SK-N-SH (cell line): ENCODE measurements at regions not wholly inside any gene's neighbourhood (a gene's known extent, or its start where the extent isn't known, plus 50 kb on each side); places are given as distances from the start of the nearest gene placed in this dataset.

Source experiments
- CTCF ChIA-PET: fragments of 300-600, 350-600 bp; formaldehyde crosslinking; extraction: SDS; loops from one replicate; lab custom pipeline; 2021; lab: Yijun Ruan, JAX
- POLR2A ChIA-PET: fragments of 350-600 bp; sonication (Branson Sonifier 250); formaldehyde crosslinking; extraction: SDS; loops from one replicate; lab custom pipeline; 2020; ENCODE audit warnings: antibody characterized with exemption, inconsistent platforms; lab: Yijun Ruan, JAX
- DNase-seq: peaks from one replicate; pipeline ENCODE4 v3.0.0; 2012
- H2AFZ ChIP-seq: fragments of 200-600 bp; sonication (generic); 2 replicates; pipeline ENCODE4 v1.8.1; 2016; ENCODE audit warnings: antibody characterized with exemption, mild to moderate bottlenecking, low read depth
- H3F3A ChIP-seq: fragments of 200-600 bp; sonication (generic); replicated peaks from 2 replicates; pipeline ENCODE3; 2016; ENCODE audit warnings: antibody characterized with exemption, mild to moderate bottlenecking; ENCODE audit not compliant: insufficient read depth
- H3K27ac ChIP-seq, 2 experiments: fragments of 200-500 bp in 1 of 2; fragments of 200-600 bp in 1 of 2; sonication (Bioruptor generic) in 1 of 2; sonication (generic), shearing (Covaris generic) in 1 of 2; 2 replicates each; pipeline versions ENCODE4 v1.5.1 to v1.6.1; 2014 to 2016; ENCODE audit warnings: low read depth in 2 of 2, inconsistent platforms in 1 of 2, low read length in 1 of 2, mild to moderate bottlenecking in 1 of 2, mixed read lengths in 1 of 2
- H3K27me3 ChIP-seq: fragments of 200-600 bp; sonication (generic), shearing (Covaris generic); 2 replicates; pipeline ENCODE4 v1.6.1; 2016; ENCODE audit warnings: mixed run types; ENCODE audit not compliant: insufficient read depth
- H3K36me3 ChIP-seq, 2 experiments: fragments of 200-500 bp in 1 of 2; fragments of 200-600 bp in 1 of 2; sonication (Bioruptor generic) in 1 of 2; sonication (generic) in 1 of 2; replicated peaks in 1 of 2; 2 replicates each; pipeline versions ENCODE3 to v1.5.1; 2014 to 2016; ENCODE audit warnings: low read length in 1 of 2, mild to moderate bottlenecking in 1 of 2; ENCODE audit not compliant: insufficient read depth in 2 of 2, control insufficient read depth in 1 of 2
- H3K4me1 ChIP-seq, 2 experiments: fragments of 200-500 bp in 1 of 2; fragments of 200-600 bp in 1 of 2; sonication (Bioruptor generic) in 1 of 2; sonication (generic), shearing (Covaris generic) in 1 of 2; 2 replicates each; pipeline versions ENCODE4 v1.5.1 to v1.6.1; 2014 to 2016; ENCODE audit warnings: low read depth in 1 of 2, low read length in 1 of 2, mixed run types in 1 of 2; ENCODE audit not compliant: insufficient read depth in 2 of 2, control insufficient read depth in 1 of 2
- H3K4me2 ChIP-seq: fragments of 200-600 bp; sonication (generic), shearing (Covaris generic); 2 replicates; pipeline ENCODE4 v1.6.1; 2017; ENCODE audit warnings: mixed run types
- H3K4me3 ChIP-seq, 2 experiments: fragments of 200-500 bp in 1 of 2; fragments of 200-600 bp in 1 of 2; sonication (Bioruptor generic) in 1 of 2; sonication (generic), shearing (Covaris generic) in 1 of 2; 2 replicates each; pipeline versions ENCODE4 v1.5.1 to v1.8.1; 2014 to 2016; ENCODE audit warnings: low read depth in 2 of 2, inconsistent platforms in 1 of 2, low read length in 1 of 2, mild to moderate bottlenecking in 1 of 2, mixed read lengths in 1 of 2, moderate library complexity in 1 of 2
- H3K79me2 ChIP-seq: fragments of 200-600 bp; sonication (generic); 2 replicates; pipeline ENCODE4 v1.8.1; 2017; ENCODE audit warnings: mild to moderate bottlenecking; ENCODE audit not compliant: insufficient read depth
- H3K9ac ChIP-seq: fragments of 200-600 bp; sonication (generic); 2 replicates; pipeline ENCODE4 v1.6.1; 2017; ENCODE audit warnings: mixed run types
- H3K9me2 ChIP-seq: fragments of 200-600 bp; sonication (generic); 2 replicates; pipeline ENCODE4 v1.6.1; 2017; ENCODE audit warnings: mixed run types
- H3K9me3 ChIP-seq: fragments of 200-600 bp; sonication (generic); 2 replicates; pipeline ENCODE4 v1.6.1; 2017; ENCODE audit warnings: mixed run types, mild to moderate bottlenecking, moderate library complexity
- H4K20me1 ChIP-seq: fragments of 200-600 bp; sonication (generic); 2 replicates; pipeline ENCODE4 v1.6.1; 2017; ENCODE audit warnings: mild to moderate bottlenecking, mixed run types; ENCODE audit not compliant: insufficient read depth
- CHD2 ChIP-seq: fragments of 150-350 bp; IDR thresholded peaks from 2 replicates; pipeline ENCODE4 v1.6.1; 2018; ENCODE audit warnings: low read length; ENCODE audit not compliant: partially characterized antibody
- CTCF ChIP-seq: fragments of 200-600 bp; sonication (generic); IDR thresholded peaks from 2 replicates; pipeline ENCODE4 v1.6.1; 2017; ENCODE audit warnings: antibody characterized with exemption, mild to moderate bottlenecking, moderate library complexity
- ELF1 ChIP-seq: IDR thresholded peaks from 2 replicates; pipeline ENCODE4 v1.4.0; 2012
- EP300 ChIP-seq, 2 experiments: IDR thresholded peaks; 2 replicates each; pipeline versions ENCODE4 v1.4.0 to v1.6.1; 2012; ENCODE audit warnings: borderline replicate concordance in 1 of 2, low read depth in 1 of 2, low read length in 1 of 2
- FOSL2 ChIP-seq: IDR thresholded peaks from 2 replicates; pipeline ENCODE4 v1.4.0; 2012; ENCODE audit warnings: low read depth, mild to moderate bottlenecking, moderate library complexity, borderline replicate concordance
- FOXM1 ChIP-seq: IDR thresholded peaks from 2 replicates; pipeline ENCODE4 v1.4.0; 2012; ENCODE audit warnings: low read depth, mild to moderate bottlenecking
- GABPA ChIP-seq: IDR thresholded peaks from 2 replicates; pipeline ENCODE4 v1.4.0; 2012; ENCODE audit warnings: low read depth, mild to moderate bottlenecking
- GATA2 ChIP-seq: sonication (generic); formaldehyde crosslinking; IDR thresholded peaks from 2 replicates; pipeline ENCODE4 v1.5.0; 2020; ENCODE audit warnings: mild to moderate bottlenecking, missing genetic modification reagents
- IRF3 ChIP-seq: fragments of 150-350 bp; IDR thresholded peaks from 2 replicates; pipeline ENCODE4 v1.6.1; 2016; ENCODE audit warnings: mild to moderate bottlenecking, low read depth, low read length
- MEF2A ChIP-seq: IDR thresholded peaks from 2 replicates; pipeline ENCODE4 v1.4.0; 2012; ENCODE audit warnings: low read depth, borderline replicate concordance
- MXI1 ChIP-seq: IDR thresholded peaks from 2 replicates; pipeline ENCODE4 v1.6.1; 2012; ENCODE audit warnings: mild to moderate bottlenecking, low read depth, low read length, improper control_type of control experiment
- NFIC ChIP-seq: IDR thresholded peaks from 2 replicates; pipeline ENCODE4 v1.4.0; 2012; ENCODE audit warnings: borderline replicate concordance
- NRF1 ChIP-seq: IDR thresholded peaks from 2 replicates; pipeline ENCODE4 v1.6.1; 2012; ENCODE audit warnings: low read depth, mild to moderate bottlenecking, low read length
- RAD21 ChIP-seq: IDR thresholded peaks from 2 replicates; pipeline ENCODE4 v1.6.1; 2012; ENCODE audit warnings: mild to moderate bottlenecking, low read length
- REST ChIP-seq: IDR thresholded peaks from 2 replicates; pipeline ENCODE4 v1.6.1; 2012; ENCODE audit warnings: mild to moderate bottlenecking, low read depth, low read length, moderate library complexity
- RXRA ChIP-seq: IDR thresholded peaks from 2 replicates; pipeline ENCODE4 v1.4.0; 2012; ENCODE audit warnings: low read depth, mild to moderate bottlenecking, borderline replicate concordance
- SIN3A ChIP-seq: IDR thresholded peaks from 2 replicates; pipeline ENCODE4 v1.6.1; 2012; ENCODE audit warnings: low read depth, mild to moderate bottlenecking, low read length, moderate library complexity, borderline replicate concordance
- TCF12 ChIP-seq: IDR thresholded peaks from 2 replicates; pipeline ENCODE4 v1.4.0; 2012
- TEAD4 ChIP-seq: IDR thresholded peaks from 2 replicates; pipeline ENCODE4 v1.4.0; 2012; ENCODE audit warnings: mild to moderate bottlenecking, borderline replicate concordance; ENCODE audit not compliant: insufficient read depth
- YY1 ChIP-seq: IDR thresholded peaks from 2 replicates; pipeline ENCODE4 v1.4.0; 2012; ENCODE audit warnings: low read depth, mild to moderate bottlenecking
- WGBS: methylation state at CpG from one replicate; pipeline ENCODE4 v1.1.6; 2017; ENCODE audit warnings: low lambda C conversion rate; 5-methylcytosine and 5-hydroxymethylcytosine counted together

- TF ChIP-seq CTCF (no peak), FOSL2 (no peak), IRF3 (no peak), YY1 (no peak), NRF1 (no peak), CHD2 (no peak), ELF1 (no peak), FOXM1 (no peak)
- TF ChIP-seq, all 33 proteins: peak for 0
These were observed 693.1 kb upstream of the SLC10A2 start (continued) for GRCh38 chr13:103759361-103759760.

GRCh38 chr13:103758222-103758621, 692.0 kb upstream of the SLC10A2 start:
- DNase-seq, result no peak
- no peak overlapping the region for H3K27ac ChIP-seq
- ChIA-PET POLR2A (no interaction called here), CTCF (no interaction called here)
- H3K4me1 ChIP-seq, result no peaks in the 10 kb centered on the region
- H3K27me3 ChIP-seq, result no peaks in the 10 kb centered on the region
- no peaks in the 10 kb centered on the region for H4K20me1 ChIP-seq
- H3K36me3 ChIP-seq, result no peaks in the 10 kb centered on the region
- no peak overlapping the region for H3K9ac ChIP-seq
- H2AFZ ChIP-seq, result no peak overlapping the region
- no peaks in the 10 kb centered on the region for H3K79me2 ChIP-seq
- no peaks in the 10 kb centered on the region for H3K9me2 ChIP-seq
- H3K4me3 ChIP-seq, result no peak overlapping the region
- TF ChIP-seq FOSL2 (no peak), GABPA (no peak), MEF2A (no peak), IRF3 (no peak), SIN3A (no peak), TCF12 (no peak), MXI1 (no peak), RAD21 (no peak), REST (no peak), NFIC (no peak), RXRA (no peak), FOXM1 (no peak), TEAD4 (no peak), YY1 (no peak), ELF1 (no peak), EP300 (IDR thresholded peaks at IDR 0.05; ENCODE audit: borderline replicate concordance in 1 of 2, low read depth in 1 of 2, low read length in 1 of 2) (no peak), GATA2 (CRISPR knock-in tag) (no peak)
- no peaks in the 10 kb centered on the region; the same call in 1 of the 2 replicates for H3K9me3 ChIP-seq
- no peak overlapping the region for H3K4me2 ChIP-seq
- no peaks in the 10 kb centered on the region for H3F3A ChIP-seq
- whole genome bisulfite sequencing, result 21% methylated on average over 1 of the region's 1 CpG
